ENCODE measurements at regions not wholly inside any gene's neighbourhood (a gene's known extent, or its start where the extent isn't known, plus 50 kb on each side); places are given as distances from the start of the nearest gene placed in this dataset.

- no peak overlapping the region for H3K4me2 ChIP-seq (ENCODE audit: insufficient read depth, low read length)
- H4K20me1 ChIP-seq (ENCODE audit: insufficient read depth, low read length): no peaks in the 10 kb centered on the region
- H3K36me3 ChIP-seq (ENCODE audit: insufficient read depth, low read length): no peaks in the 10 kb centered on the region
- DNase-seq (ENCODE audit: insufficient read length, low spot score, missing footprints): no peak
- no peak for TF ChIP-seq CTCF (IDR thresholded peaks at IDR 0.05; ENCODE audit: extremely low read depth, low read depth, low read length)
- peaks cover 7% of the 10 kb centered on the region for H3K4me1 ChIP-seq (ENCODE audit: insufficient read depth, low read length)
- H3K4me3 ChIP-seq (ENCODE audit: insufficient read depth, low read length): no peak overlapping the region
- H3K27ac ChIP-seq (ENCODE audit: low read depth, low read length): no peak overlapping the region
- H3K9me3 ChIP-seq (ENCODE audit: low read depth, low read length): peaks cover 26% of the 10 kb centered on the region
- no peak overlapping the region for H2AFZ ChIP-seq (ENCODE audit: low read length)
- H3K27me3 ChIP-seq (ENCODE audit: insufficient read depth, low read length): no peaks in the 10 kb centered on the region
- no peaks in the 10 kb centered on the region for H3K79me2 ChIP-seq (ENCODE audit: insufficient read depth, low read length)
Measured at GRCh38 chr4:26110493-26110892, 196.5 kb downstream of the SMIM20 start.

- peaks cover 26% of the 10 kb centered on the region for H3K9me3 ChIP-seq (ENCODE audit: low read depth, low read length)
- no peak overlapping the region for H3K27ac ChIP-seq (ENCODE audit: low read depth, low read length)
- H3K27me3 ChIP-seq (ENCODE audit: insufficient read depth, low read length): peaks cover 6% of the 10 kb centered on the region
- no peaks in the 10 kb centered on the region for H3K4me1 ChIP-seq (ENCODE audit: insufficient read depth, low read length)
- no peak for TF ChIP-seq CTCF (IDR thresholded peaks at IDR 0.05; ENCODE audit: extremely low read depth, low read depth, low read length)
- H2AFZ ChIP-seq (ENCODE audit: low read length): no peak overlapping the region
- no peaks in the 10 kb centered on the region for H3K79me2 ChIP-seq (ENCODE audit: insufficient read depth, low read length)
- no peak overlapping the region for H3K4me3 ChIP-seq (ENCODE audit: insufficient read depth, low read length)
- DNase-seq (ENCODE audit: insufficient read length, low spot score, missing footprints): no peak
- no peaks in the 10 kb centered on the region for H4K20me1 ChIP-seq (ENCODE audit: insufficient read depth, low read length)
- no peaks in the 10 kb centered on the region for H3K36me3 ChIP-seq (ENCODE audit: insufficient read depth, low read length)
- H3K4me2 ChIP-seq (ENCODE audit: insufficient read depth, low read length): no peak overlapping the region
Measured at GRCh38 chr4:26113339-26113940, 199.4 kb downstream of the SMIM20 start.

- Histone ChIP-seq H2AFZ (ENCODE audit: low read length) (no peak overlapping the region), H3K27me3 (ENCODE audit: insufficient read depth, low read length) (peaks cover 16% of the 10 kb centered on the region), H3K36me3 (ENCODE audit: insufficient read depth, low read length) (no peaks in the 10 kb centered on the region), H3K4me1 (ENCODE audit: insufficient read depth, low read length) (no peaks in the 10 kb centered on the region), H3K27ac (ENCODE audit: low read depth, low read length) (no peak overlapping the region), H4K20me1 (ENCODE audit: insufficient read depth, low read length) (no peaks in the 10 kb centered on the region), H3K9me3 (ENCODE audit: low read depth, low read length) (peaks cover 21% of the 10 kb centered on the region), H3K79me2 (ENCODE audit: insufficient read depth, low read length) (no peaks in the 10 kb centered on the region), H3K4me2 (ENCODE audit: insufficient read depth, low read length) (no peak overlapping the region), H3K4me3 (ENCODE audit: insufficient read depth, low read length) (no peak overlapping the region)
- no peak for TF ChIP-seq CTCF (IDR thresholded peaks at IDR 0.05; ENCODE audit: extremely low read depth, low read depth, low read length)
- DNase-seq (ENCODE audit: insufficient read length, low spot score, missing footprints): no peak
Measured at GRCh38 chr4:26116057-26116456, 202.0 kb downstream of the SMIM20 start.

- peaks cover 16% of the 10 kb centered on the region for H3K27me3 ChIP-seq (ENCODE audit: insufficient read depth, low read length)
- H3K27ac ChIP-seq (ENCODE audit: low read depth, low read length): no peak overlapping the region
- no peaks in the 10 kb centered on the region for H3K36me3 ChIP-seq (ENCODE audit: insufficient read depth, low read length)
- no peak overlapping the region for H2AFZ ChIP-seq (ENCODE audit: low read length)
- H4K20me1 ChIP-seq (ENCODE audit: insufficient read depth, low read length): no peaks in the 10 kb centered on the region
- TF ChIP-seq CTCF (IDR thresholded peaks at IDR 0.05; ENCODE audit: extremely low read depth, low read depth, low read length): no peak
- no peak overlapping the region for H3K4me2 ChIP-seq (ENCODE audit: insufficient read depth, low read length)
- no peaks in the 10 kb centered on the region for H3K79me2 ChIP-seq (ENCODE audit: insufficient read depth, low read length)
- H3K4me3 ChIP-seq (ENCODE audit: insufficient read depth, low read length): no peak overlapping the region
- H3K4me1 ChIP-seq (ENCODE audit: insufficient read depth, low read length): no peaks in the 10 kb centered on the region
- no peaks in the 10 kb centered on the region for H3K9me3 ChIP-seq (ENCODE audit: low read depth, low read length)
- DNase-seq (ENCODE audit: insufficient read length, low spot score, missing footprints): no peak
Measured at GRCh38 chr4:26120098-26120825, 200.6 kb upstream of the RBPJ start.
